Esophagus muscularis mucosa (tissue), 4 donors: ENCODE measurements at regions not wholly inside any gene's neighbourhood (a gene's known extent, or its start where the extent isn't known, plus 50 kb on each side); places are given as distances from the start of the nearest gene placed in this dataset.

Experiments used
- DNase-seq: peaks from one replicate; pipeline ENCODE4 v3.0.0-alpha.2; 2017; ENCODE audit errors: extremely low spot score
- H3K27ac ChIP-seq, 4 donors: fragments of 200-600 bp; sonication (generic); replicated peaks in 1 of 4; 1 replicate in 3 of 4; 2 replicates in 1 of 4; pipeline ENCODE4 v1.5.1; 2016 to 2019; ENCODE audit warnings: mild to moderate bottlenecking in 1 of 4
- H3K27me3 ChIP-seq, 4 donors: fragments of 200-600 bp; sonication (generic); one replicate each; pipeline versions ENCODE4 v1.5.1 to v1.6.0; 2016 to 2019
- H3K36me3 ChIP-seq, 4 donors: fragments of 200-600 bp; sonication (generic); one replicate each; pipeline ENCODE4 v1.5.1; 2016 to 2019
- H3K4me1 ChIP-seq, 4 donors: fragments of 200-600 bp; sonication (generic); one replicate each; pipeline ENCODE4 v1.5.1; 2016 to 2019
- H3K4me3 ChIP-seq, 4 donors: fragments of 200-600 bp; sonication (generic); 1 replicate in 2 of 4; 2 replicates in 2 of 4; pipeline ENCODE4 v1.5.1; 2016 to 2019; ENCODE audit warnings: mild to moderate bottlenecking in 4 of 4, moderate library complexity in 1 of 4
- H3K9me3 ChIP-seq, 4 donors: fragments of 200-600 bp; sonication (generic); 1 replicate in 3 of 4; 2 replicates in 1 of 4; pipeline ENCODE4 v1.5.1; 2016 to 2019
- CTCF ChIP-seq, 3 experiments: fragments of 200-600 bp in 2 of 3; fragments of 450-650 bp in 1 of 3; sonication (generic) in 2 of 3; IDR thresholded peaks; one replicate each; pipeline ENCODE4 v1.5.1; 2017 to 2019; ENCODE audit warnings: antibody characterized with exemption in 3 of 3, mild to moderate bottlenecking in 2 of 3, moderate library complexity in 1 of 3
- EP300 ChIP-seq: sonication (generic); formaldehyde crosslinking; IDR thresholded peaks from one replicate; pipeline ENCODE4 v1.6.1; 2017; ENCODE audit warnings: antibody characterized with exemption
- POLR2A ChIP-seq: fragments of 450-650 bp; IDR thresholded peaks from one replicate; pipeline ENCODE4 v1.6.1; 2017; ENCODE audit warnings: antibody characterized with exemption, moderate library complexity, mild to moderate bottlenecking, low read depth
- POLR2AphosphoS5 ChIP-seq, 2 donors: sonication (generic); formaldehyde crosslinking; IDR thresholded peaks; one replicate each; pipeline ENCODE4 v1.6.1; 2017; ENCODE audit warnings: antibody characterized with exemption in 2 of 2
- WGBS: methylation state at CpG from one replicate; pipeline ENCODE4 v1.1.5; 2018; 5-methylcytosine and 5-hydroxymethylcytosine counted together
- intact Hi-C: fragments of 100-400 bp; cut with DNase I; formaldehyde crosslinking; loops from one replicate; pipeline ENCODE4 v1.15.1; 2023

DNA sequence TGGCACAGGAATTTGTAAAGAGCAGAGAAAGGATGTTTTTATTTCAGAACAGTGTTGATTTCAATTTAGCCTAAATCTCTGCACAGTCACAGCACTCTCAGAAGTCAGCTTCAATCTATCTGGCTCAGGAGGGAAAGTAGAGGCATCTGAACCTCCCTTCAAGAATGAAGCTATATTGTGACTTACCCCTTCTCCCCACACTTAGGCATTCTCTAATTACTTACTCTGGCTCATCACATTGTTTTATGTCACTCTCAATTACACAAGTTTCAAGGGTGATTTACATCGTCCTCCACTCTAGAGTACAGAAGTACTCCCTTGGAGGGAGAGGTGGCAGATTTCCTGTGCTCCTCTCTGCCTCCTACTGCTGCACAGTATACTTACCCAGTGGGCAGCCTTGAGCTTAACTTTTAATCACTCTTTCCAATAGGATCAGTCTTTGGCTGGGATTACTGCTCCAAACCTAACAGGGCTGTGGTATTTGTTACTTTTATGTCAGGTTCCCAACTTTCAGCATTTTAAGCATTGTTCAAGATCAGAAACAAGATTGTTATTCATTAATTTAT is 211.4 kb downstream of the AASDHPPT start:
- 75% methylated on average over 1 of the region's 1 CpG for WGBS
- no peak for DNase-seq
- Histone ChIP-seq H3K27me3 (no peaks in the 10 kb centered on the region), H3K36me3 (no peaks in the 10 kb centered on the region), H3K9me3 (no peaks in the 10 kb centered on the region), H3K4me1 (no peaks in the 10 kb centered on the region), H3K27ac (no peak overlapping the region), H3K4me3 (no peak overlapping the region)
- intact Hi-C loops: no loop called here
- no peak for TF ChIP-seq CTCF (IDR thresholded peaks at IDR 0.05)

DNA sequence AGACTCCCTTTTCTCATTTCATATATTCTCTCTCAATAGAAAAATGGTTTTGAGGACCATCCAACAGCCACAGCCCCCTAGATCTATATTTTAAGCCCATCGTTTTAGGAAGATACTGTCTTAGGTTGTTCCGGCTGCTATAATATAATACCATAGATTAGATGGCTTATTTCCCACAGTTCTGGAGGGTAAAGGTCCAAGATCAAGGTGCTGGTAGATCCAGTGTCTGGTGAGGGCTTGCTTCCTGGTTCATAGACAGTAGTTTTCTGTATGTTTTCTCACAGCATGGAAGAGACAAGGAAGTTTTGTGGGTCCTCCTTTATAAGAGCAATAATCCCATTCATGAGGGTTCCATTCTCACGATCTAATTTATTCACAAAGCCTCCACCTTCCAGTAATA is 215.1 kb downstream of the AASDHPPT start:
- no peak overlapping the region for H3K27ac ChIP-seq
- 88% methylated on average over 3 of the region's 3 CpGs for WGBS
- no peaks in the 10 kb centered on the region for H3K36me3 ChIP-seq
- intact Hi-C loops: no loop called here
- H3K4me1 ChIP-seq: no peaks in the 10 kb centered on the region
- no peak overlapping the region for H3K4me3 ChIP-seq
- H3K9me3 ChIP-seq: no peaks in the 10 kb centered on the region
- no peak for DNase-seq
- no peaks in the 10 kb centered on the region for H3K27me3 ChIP-seq
- TF ChIP-seq POLR2AphosphoS5 (IDR thresholded peaks at IDR 0.05) (no peak), CTCF (IDR thresholded peaks at IDR 0.05) (no peak), EP300 (no peak), POLR2A (no peak)

DNA sequence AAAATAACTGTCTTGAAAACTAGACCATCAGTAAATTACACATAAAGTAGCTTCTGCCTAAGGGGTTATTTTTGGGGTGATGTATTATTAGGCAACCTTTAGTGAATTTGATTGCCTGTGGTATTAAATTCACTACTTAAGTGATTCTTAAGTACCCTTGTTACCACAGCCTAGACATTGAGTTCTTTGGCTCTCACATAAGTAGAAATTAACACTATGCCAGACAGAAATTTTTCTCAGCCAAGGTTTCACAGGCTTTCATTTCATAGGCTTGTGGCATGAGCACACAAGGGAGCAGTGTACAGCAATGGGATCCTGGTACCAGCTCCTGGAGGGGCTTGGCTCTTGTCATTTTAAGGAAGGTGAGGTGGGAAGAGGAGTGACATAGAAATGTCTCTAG is 218.5 kb downstream of the AASDHPPT start:
- H3K9me3 ChIP-seq: no peaks in the 10 kb centered on the region
- H3K27ac ChIP-seq: no peak overlapping the region
- intact Hi-C loops: no loop called here
- DNase-seq: no peak
- no peaks in the 10 kb centered on the region for H3K4me1 ChIP-seq
- no peaks in the 10 kb centered on the region for H3K27me3 ChIP-seq
- no peak overlapping the region for H3K4me3 ChIP-seq
- H3K36me3 ChIP-seq: no peaks in the 10 kb centered on the region
- TF ChIP-seq CTCF (IDR thresholded peaks at IDR 0.05) (no peak), POLR2A (no peak), POLR2AphosphoS5 (IDR thresholded peaks at IDR 0.05) (no peak), EP300 (no peak)

DNA sequence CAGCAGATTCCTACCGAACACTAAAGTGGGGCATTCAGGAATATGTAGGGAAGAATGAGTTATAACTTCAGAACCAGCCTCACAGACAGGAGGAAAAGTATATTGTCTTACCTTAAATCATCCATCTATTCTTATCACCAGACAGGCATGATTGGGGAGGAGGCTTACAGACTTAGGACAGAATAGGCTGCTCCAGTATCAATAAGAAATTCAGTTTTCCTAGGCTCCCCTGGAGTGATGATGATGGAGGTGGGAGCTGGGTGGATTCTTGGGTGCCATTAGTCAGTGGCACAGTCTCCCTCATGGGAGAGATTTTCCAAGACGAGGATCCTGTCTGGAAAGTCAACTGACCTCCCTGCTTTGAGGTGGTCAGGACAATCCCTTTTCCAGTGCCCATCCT is 225.0 kb downstream of the AASDHPPT start:
- Histone ChIP-seq H3K9me3 (peaks cover 0 to 14% (median 0%) of the 10 kb centered on the region in 4 donors), H3K4me1 (no peaks in the 10 kb centered on the region), H3K4me3 (no peak overlapping the region), H3K27ac (no peak overlapping the region), H3K36me3 (no peaks in the 10 kb centered on the region), H3K27me3 (no peaks in the 10 kb centered on the region)
- 86% methylated on average over 2 of the region's 2 CpGs for WGBS
- no peak for DNase-seq
- TF ChIP-seq CTCF (IDR thresholded peaks at IDR 0.05): no peak
- TF ChIP-seq POLR2A: no peak
- no peak for TF ChIP-seq EP300
- no peak for TF ChIP-seq POLR2AphosphoS5 (IDR thresholded peaks at IDR 0.05)
- intact Hi-C loops: no loop called here

DNA sequence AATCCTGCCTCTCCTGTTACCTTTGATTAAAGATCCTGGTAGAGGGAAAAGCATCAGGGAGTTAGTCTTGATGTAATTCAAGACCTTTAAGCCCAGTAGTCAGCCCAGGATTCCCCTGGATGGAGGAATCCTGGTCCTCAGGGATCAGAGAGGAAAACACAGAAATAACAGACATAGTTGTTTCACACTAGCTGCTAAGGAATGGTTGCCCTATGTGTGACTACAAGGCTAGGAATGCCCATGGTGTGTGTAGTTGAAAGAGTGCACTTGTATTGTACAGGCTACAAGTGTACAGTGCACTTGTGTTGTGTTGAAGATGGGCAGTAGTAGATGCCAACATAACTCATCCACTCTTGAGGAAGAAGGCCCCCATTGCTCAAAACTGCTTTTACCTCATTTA is 226.8 kb downstream of the AASDHPPT start:
- no peaks in the 10 kb centered on the region for H3K27me3 ChIP-seq
- intact Hi-C loops: no loop called here
- H3K4me1 ChIP-seq: no peaks in the 10 kb centered on the region
- no peak for TF ChIP-seq CTCF (IDR thresholded peaks at IDR 0.05)
- no peak for TF ChIP-seq POLR2AphosphoS5 (IDR thresholded peaks at IDR 0.05)
- no peak for TF ChIP-seq POLR2A
- no peak for TF ChIP-seq EP300
- DNase-seq: no peak
- H3K4me3 ChIP-seq: no peak overlapping the region
- H3K27ac ChIP-seq: no peak overlapping the region
- H3K36me3 ChIP-seq: no peaks in the 10 kb centered on the region
- peaks cover 0 to 14% (median 0%) of the 10 kb centered on the region in 4 donors for H3K9me3 ChIP-seq
